ENCODE measurements at regions not wholly inside any gene's neighbourhood (a gene's known extent, or its start where the extent isn't known, plus 50 kb on each side); places are given as distances from the start of the nearest gene placed in this dataset.

- 69% methylated on average over 4 of the region's 4 CpGs for WGBS
- Histone ChIP-seq H3K4me1 (ENCODE audit: insufficient read depth) (no peaks in the 10 kb centered on the region), H3K36me3 (ENCODE audit: insufficient read depth) (no peaks in the 10 kb centered on the region), H3K4me3 (ENCODE audit: low read depth, low read length) (no peak overlapping the region), H3K27ac (ENCODE audit: low read depth) (no peak overlapping the region)
- no peak for DNase-seq (ENCODE audit: extremely low spot score)
Observed at GRCh38 chr21:40938611-40939010, 91.7 kb upstream of the DSCAM start.

GRCh38 chr21:40947713-40948112, 100.8 kb upstream of the DSCAM start:
- no peak overlapping the region for H3K27ac ChIP-seq (ENCODE audit: low read depth)
- H3K4me3 ChIP-seq (ENCODE audit: low read depth, low read length): no peak overlapping the region
- no peaks in the 10 kb centered on the region for H3K4me1 ChIP-seq (ENCODE audit: insufficient read depth)
- 74% methylated on average over 3 of the region's 3 CpGs for WGBS
- H3K36me3 ChIP-seq (ENCODE audit: insufficient read depth): no peaks in the 10 kb centered on the region
- no peak for DNase-seq (ENCODE audit: extremely low spot score)

- no peak for DNase-seq (ENCODE audit: extremely low spot score)
- H3K4me3 ChIP-seq (ENCODE audit: low read depth, low read length): no peak overlapping the region
- no peaks in the 10 kb centered on the region for H3K36me3 ChIP-seq (ENCODE audit: insufficient read depth)
- no peaks in the 10 kb centered on the region for H3K4me1 ChIP-seq (ENCODE audit: insufficient read depth)
- H3K27ac ChIP-seq (ENCODE audit: low read depth): no peak overlapping the region
Observed at GRCh38 chr21:40950970-40951369, 104.0 kb upstream of the DSCAM start.

GRCh38 chr21:40952551-40953323, 105.8 kb upstream of the DSCAM start:
- Histone ChIP-seq H3K4me3 (ENCODE audit: low read depth, low read length) (no peak overlapping the region), H3K4me1 (ENCODE audit: insufficient read depth) (no peaks in the 10 kb centered on the region), H3K36me3 (ENCODE audit: insufficient read depth) (no peaks in the 10 kb centered on the region), H3K27ac (ENCODE audit: low read depth) (no peak overlapping the region)
- no peak for DNase-seq (ENCODE audit: extremely low spot score)
- 79% methylated on average over 6 of the region's 6 CpGs for WGBS

- no peak overlapping the region for H3K4me3 ChIP-seq (ENCODE audit: low read depth, low read length)
- 61% methylated on average over 2 of the region's 2 CpGs for WGBS
- no peak for DNase-seq (ENCODE audit: extremely low spot score)
Observed at GRCh38 chr21:40964691-40965090, 117.7 kb upstream of the DSCAM start.

GRCh38 chr21:40967771-40968170, 120.8 kb upstream of the DSCAM start:
- 23% methylated on average over 3 of the region's 3 CpGs for WGBS
- no peaks in the 10 kb centered on the region for H3K36me3 ChIP-seq (ENCODE audit: insufficient read depth)
- DNase-seq (ENCODE audit: extremely low spot score): no peak
- no peak overlapping the region for H3K27ac ChIP-seq (ENCODE audit: low read depth)
- H3K4me3 ChIP-seq (ENCODE audit: low read depth, low read length): no peak overlapping the region
- no peaks in the 10 kb centered on the region for H3K4me1 ChIP-seq (ENCODE audit: insufficient read depth)

More at GRCh38 chr21:40964691-40965090, 117.7 kb upstream of the DSCAM start:
- H3K4me1 ChIP-seq (ENCODE audit: insufficient read depth): no peaks in the 10 kb centered on the region
- no peaks in the 10 kb centered on the region for H3K36me3 ChIP-seq (ENCODE audit: insufficient read depth)
- no peak overlapping the region for H3K27ac ChIP-seq (ENCODE audit: low read depth)

- WGBS: 67% methylated on average over 2 of the region's 2 CpGs
- no peak overlapping the region for H3K27ac ChIP-seq (ENCODE audit: low read depth)
- H3K4me1 ChIP-seq (ENCODE audit: insufficient read depth): no peaks in the 10 kb centered on the region
- H3K4me3 ChIP-seq (ENCODE audit: low read depth, low read length): no peak overlapping the region
- no peak for DNase-seq (ENCODE audit: extremely low spot score)
- H3K36me3 ChIP-seq (ENCODE audit: insufficient read depth): no peaks in the 10 kb centered on the region
Observed at GRCh38 chr21:40972151-40972550, 125.2 kb upstream of the DSCAM start.

GRCh38 chr21:40976198-40977109, 129.5 kb upstream of the DSCAM start:
- H3K4me3 ChIP-seq (ENCODE audit: low read depth, low read length): no peak overlapping the region
- no peaks in the 10 kb centered on the region for H3K36me3 ChIP-seq (ENCODE audit: insufficient read depth)
- no peak for DNase-seq (ENCODE audit: extremely low spot score)
- H3K4me1 ChIP-seq (ENCODE audit: insufficient read depth): no peaks in the 10 kb centered on the region
- no peak overlapping the region for H3K27ac ChIP-seq (ENCODE audit: low read depth)

- H3K4me1 ChIP-seq (ENCODE audit: insufficient read depth): no peaks in the 10 kb centered on the region
- H3K4me3 ChIP-seq (ENCODE audit: low read depth, low read length): no peak overlapping the region
- H3K27ac ChIP-seq (ENCODE audit: low read depth): no peak overlapping the region
- no peak for DNase-seq (ENCODE audit: extremely low spot score)
- H3K36me3 ChIP-seq (ENCODE audit: insufficient read depth): no peaks in the 10 kb centered on the region
- 67% methylated on average over 4 of the region's 4 CpGs for WGBS
Observed at GRCh38 chr21:40985370-40985769, 138.4 kb upstream of the DSCAM start.

GRCh38 chr21:40990366-40990765, 143.4 kb upstream of the DSCAM start:
- Histone ChIP-seq H3K36me3 (ENCODE audit: insufficient read depth) (no peaks in the 10 kb centered on the region), H3K4me1 (ENCODE audit: insufficient read depth) (no peaks in the 10 kb centered on the region), H3K27ac (ENCODE audit: low read depth) (no peak overlapping the region), H3K4me3 (ENCODE audit: low read depth, low read length) (no peak overlapping the region)
- 97% methylated on average over 2 of the region's 2 CpGs for WGBS
- DNase-seq (ENCODE audit: extremely low spot score): no peak

- Histone ChIP-seq H3K4me3 (ENCODE audit: low read depth, low read length) (no peak overlapping the region), H3K27ac (ENCODE audit: low read depth) (no peak overlapping the region), H3K4me1 (ENCODE audit: insufficient read depth) (no peaks in the 10 kb centered on the region), H3K36me3 (ENCODE audit: insufficient read depth) (no peaks in the 10 kb centered on the region)
- DNase-seq (ENCODE audit: extremely low spot score): no peak
- 85% methylated on average over 3 of the region's 3 CpGs for WGBS
Observed at GRCh38 chr21:40997831-40998230, 150.9 kb upstream of the DSCAM start.

- WGBS: 96% methylated on average over 1 of the region's 1 CpG
- H3K36me3 ChIP-seq (ENCODE audit: insufficient read depth): no peaks in the 10 kb centered on the region
- H3K4me3 ChIP-seq (ENCODE audit: low read depth, low read length): no peak overlapping the region
- no peaks in the 10 kb centered on the region for H3K4me1 ChIP-seq (ENCODE audit: insufficient read depth)
- no peak for DNase-seq (ENCODE audit: extremely low spot score)
- H3K27ac ChIP-seq (ENCODE audit: low read depth): no peak overlapping the region
Observed at GRCh38 chr21:41000838-41001237, 153.9 kb upstream of the DSCAM start.

GRCh38 chr21:41006636-41007035, 159.7 kb upstream of the DSCAM start:
- Histone ChIP-seq H3K27ac (ENCODE audit: low read depth) (no peak overlapping the region), H3K4me3 (ENCODE audit: low read depth, low read length) (no peak overlapping the region), H3K36me3 (ENCODE audit: insufficient read depth) (no peaks in the 10 kb centered on the region), H3K4me1 (ENCODE audit: insufficient read depth) (no peaks in the 10 kb centered on the region)
- no peak for DNase-seq (ENCODE audit: extremely low spot score)
- 87% methylated on average over 6 of the region's 6 CpGs for WGBS

- WGBS: 86% methylated on average over 6 of the region's 6 CpGs
- Histone ChIP-seq H3K36me3 (ENCODE audit: insufficient read depth) (no peaks in the 10 kb centered on the region), H3K4me1 (ENCODE audit: insufficient read depth) (no peaks in the 10 kb centered on the region), H3K27ac (ENCODE audit: low read depth) (no peak overlapping the region), H3K4me3 (ENCODE audit: low read depth, low read length) (no peak overlapping the region)
- no peak for DNase-seq (ENCODE audit: extremely low spot score)
Observed at GRCh38 chr21:41008351-41008750, 159.6 kb upstream of the BACE2 start.

All from urinary bladder (tissue), 3 donors.